Astrocyte (in vitro differentiated cells and primary cell): ENCODE measurements at regions not wholly inside any gene's neighbourhood (a gene's known extent, or its start where the extent isn't known, plus 50 kb on each side); places are given as distances from the start of the nearest gene placed in this dataset.

Source experiments
- DNase-seq: peaks from one replicate; pipeline ENCODE4 v3.0.0-alpha.2; 2010; ENCODE audit warnings: low read depth
- FAIRE-seq: peaks from 2 replicates; lab custom pipeline; 2011; peaks lifted over from hg19 to GRCh38; lab: Jason Lieb, UNC
- H2AFZ ChIP-seq: 2 replicates; pipeline ENCODE4 v1.6.0; 2012; ENCODE audit warnings: low read depth, low read length, inconsistent platforms
- H3K27ac ChIP-seq: 2 replicates; pipeline ENCODE4 v1.5.1; 2011; ENCODE audit warnings: low read depth, low read length, inconsistent platforms
- H3K27me3 ChIP-seq: 2 replicates; pipeline ENCODE4 v1.6.0; 2011; ENCODE audit warnings: low read length, inconsistent platforms; ENCODE audit not compliant: insufficient read depth
- H3K36me3 ChIP-seq: 2 replicates; pipeline ENCODE4 v1.5.1; 2011; ENCODE audit warnings: low read length, inconsistent platforms; ENCODE audit not compliant: insufficient read depth
- H3K4me1 ChIP-seq: 2 replicates; pipeline ENCODE4 v1.5.1; 2011; ENCODE audit warnings: low read length, inconsistent platforms; ENCODE audit not compliant: insufficient read depth
- H3K4me2 ChIP-seq: 2 replicates; pipeline ENCODE4 v1.6.0; 2012; ENCODE audit warnings: low read length, inconsistent platforms
- H3K4me3 ChIP-seq: 2 replicates; pipeline ENCODE4 v1.5.1; 2011; ENCODE audit warnings: low read depth, mild to moderate bottlenecking, low read length, inconsistent platforms; ENCODE audit not compliant: insufficient read depth
- H3K79me2 ChIP-seq: 2 replicates; pipeline ENCODE4 v1.6.0; 2012; ENCODE audit warnings: mild to moderate bottlenecking, low read length, inconsistent platforms; ENCODE audit not compliant: insufficient read depth
- H3K9ac ChIP-seq: 2 replicates; pipeline ENCODE4 v1.6.0; 2012; ENCODE audit warnings: mild to moderate bottlenecking, low read length, inconsistent platforms
- H3K9me3 ChIP-seq: 2 replicates; pipeline ENCODE4 v1.5.1; 2012; ENCODE audit warnings: low read depth, mild to moderate bottlenecking, low read length, inconsistent platforms; ENCODE audit not compliant: insufficient read depth
- H4K20me1 ChIP-seq: 2 replicates; pipeline ENCODE4 v1.6.0; 2012; ENCODE audit warnings: low read length, inconsistent platforms; ENCODE audit not compliant: insufficient read depth
- H3K27ac Mint-ChIP-seq: one replicate; pipeline ENCODE4 v1.8.0; 2021; ENCODE audit warnings: mild to moderate bottlenecking, mixed read lengths; ENCODE audit not compliant: unreplicated experiment
- H3K27me3 Mint-ChIP-seq: one replicate; pipeline ENCODE4 v1.8.0; 2021; ENCODE audit warnings: low read depth, mixed read lengths; ENCODE audit not compliant: unreplicated experiment
- H3K36me3 Mint-ChIP-seq: one replicate; pipeline ENCODE4 v1.8.0; 2021; ENCODE audit warnings: low read depth, mixed read lengths; ENCODE audit not compliant: unreplicated experiment
- H3K4me1 Mint-ChIP-seq: one replicate; pipeline ENCODE4 v1.8.0; 2021; ENCODE audit warnings: low read depth, mixed read lengths; ENCODE audit not compliant: unreplicated experiment
- H3K4me3 Mint-ChIP-seq: one replicate; pipeline ENCODE4 v1.8.0; 2021; ENCODE audit warnings: mild to moderate bottlenecking, moderate library complexity, mixed read lengths; ENCODE audit not compliant: unreplicated experiment
- H3K9me3 Mint-ChIP-seq: one replicate; pipeline ENCODE4 v1.8.0; 2021; ENCODE audit warnings: mild to moderate bottlenecking, mixed read lengths; ENCODE audit not compliant: unreplicated experiment
- CTCF ChIP-seq: IDR thresholded peaks from 2 replicates; pipeline ENCODE4 v1.5.1; 2011; ENCODE audit warnings: low read depth, mild to moderate bottlenecking, inconsistent platforms, low read length, moderate library complexity; ENCODE audit not compliant: insufficient read depth
- EZH2 ChIP-seq: IDR thresholded peaks from 2 replicates; pipeline ENCODE4 v1.6.1; 2012; ENCODE audit warnings: mild to moderate bottlenecking, low read length, inconsistent platforms; ENCODE audit not compliant: insufficient read depth

- no peaks in the 10 kb centered on the region for H3K27me3 Mint-ChIP-seq
- no peaks in the 10 kb centered on the region for H3K4me1 Mint-ChIP-seq
- Histone ChIP-seq H3K4me3 (no peak overlapping the region), H2AFZ (no peak overlapping the region), H3K79me2 (no peaks in the 10 kb centered on the region), H3K9ac (no peak overlapping the region), H3K4me1 (no peaks in the 10 kb centered on the region), H3K27ac (no peak overlapping the region), H4K20me1 (no peaks in the 10 kb centered on the region), H3K27me3 (no peaks in the 10 kb centered on the region), H3K36me3 (no peaks in the 10 kb centered on the region), H3K4me2 (no peak overlapping the region), H3K9me3 (no peaks in the 10 kb centered on the region)
- peaks cover 2% of the 10 kb centered on the region for H3K36me3 Mint-ChIP-seq
- H3K4me3 Mint-ChIP-seq: no peak overlapping the region
- DNase-seq (no peak), FAIRE-seq (no peak)
- peaks cover 10% of the 10 kb centered on the region for H3K9me3 Mint-ChIP-seq
- no peak overlapping the region for H3K27ac Mint-ChIP-seq
- no peak for TF ChIP-seq EZH2
- TF ChIP-seq CTCF: no peak
Observed at GRCh38 chr6:145507239-145507638, 228.1 kb downstream of the EPM2A start.

GRCh38 chr6:145508107-145508506, 227.2 kb downstream of the EPM2A start:
- Mint-ChIP-seq H3K36me3 (peaks cover 2% of the 10 kb centered on the region), H3K27ac (no peak overlapping the region), H3K4me3 (no peak overlapping the region), H3K9me3 (peaks cover 10% of the 10 kb centered on the region), H3K27me3 (no peaks in the 10 kb centered on the region), H3K4me1 (no peaks in the 10 kb centered on the region)
- no peak overlapping the region for H2AFZ ChIP-seq
- no peaks in the 10 kb centered on the region for H4K20me1 ChIP-seq
- H3K27ac ChIP-seq: no peak overlapping the region
- H3K4me3 ChIP-seq: no peak overlapping the region
- no peaks in the 10 kb centered on the region for H3K27me3 ChIP-seq
- no peaks in the 10 kb centered on the region for H3K4me1 ChIP-seq
- no peaks in the 10 kb centered on the region for H3K79me2 ChIP-seq
- DNase-seq (no peak), FAIRE-seq (no peak)
- no peak overlapping the region for H3K4me2 ChIP-seq
- H3K36me3 ChIP-seq: no peaks in the 10 kb centered on the region
- TF ChIP-seq EZH2 (no peak), CTCF (no peak)
- no peaks in the 10 kb centered on the region for H3K9me3 ChIP-seq
- no peak overlapping the region for H3K9ac ChIP-seq

GRCh38 chr6:145517492-145517891, 217.8 kb downstream of the EPM2A start:
- no peaks in the 10 kb centered on the region for H3K36me3 Mint-ChIP-seq
- H3K27ac Mint-ChIP-seq: no peak overlapping the region
- H3K27ac ChIP-seq: no peak overlapping the region
- H4K20me1 ChIP-seq: no peaks in the 10 kb centered on the region
- DNase-seq (no peak), FAIRE-seq (no peak)
- TF ChIP-seq CTCF (no peak), EZH2 (no peak)
- no peaks in the 10 kb centered on the region for H3K4me1 Mint-ChIP-seq
- H3K27me3 ChIP-seq: no peaks in the 10 kb centered on the region
- no peaks in the 10 kb centered on the region for H3K9me3 ChIP-seq
- H3K4me1 ChIP-seq: no peaks in the 10 kb centered on the region
- H3K27me3 Mint-ChIP-seq: no peaks in the 10 kb centered on the region
- H3K36me3 ChIP-seq: no peaks in the 10 kb centered on the region
- H3K4me3 ChIP-seq: no peak overlapping the region
- H3K4me3 Mint-ChIP-seq: no peak overlapping the region
- no peaks in the 10 kb centered on the region for H3K79me2 ChIP-seq
- H2AFZ ChIP-seq: no peak overlapping the region
- H3K9ac ChIP-seq: no peak overlapping the region
- no peaks in the 10 kb centered on the region for H3K9me3 Mint-ChIP-seq
- no peak overlapping the region for H3K4me2 ChIP-seq
